ENCODE measurements at regions not wholly inside any gene's neighbourhood (a gene's known extent, or its start where the extent isn't known, plus 50 kb on each side); places are given as distances from the start of the nearest gene placed in this dataset.

GRCh38 chr1:87457408-87457807 lies 128.7 kb downstream of the LMO4 start:
- TF ChIP-seq POLR2A (IDR thresholded peaks at IDR 0.05; ENCODE audit: low read depth, low read length) (no peak), TAF1 (IDR thresholded peaks at IDR 0.05; ENCODE audit: low read depth, low read length) (no peak), POLR2AphosphoS5 (IDR thresholded peaks at IDR 0.05; ENCODE audit: low read depth, low read length) (no peak), PAX5 (IDR thresholded peaks at IDR 0.05; ENCODE audit: insufficient read depth, low read length, severe bottlenecking) (no peak)
